H9 (cell line): ENCODE measurements at regions not wholly inside any gene's neighbourhood (a gene's known extent, or its start where the extent isn't known, plus 50 kb on each side); places are given as distances from the start of the nearest gene placed in this dataset.

Experiments
- DNase-seq: peaks from one replicate; pipeline ENCODE4 v3.0.0-alpha.2; 2017
- H2AFZ ChIP-seq: one replicate; pipeline ENCODE4 v1.6.1; 2013; ENCODE audit warnings: mild to moderate bottlenecking, low read length, control low read depth, moderate library complexity
- H2AK5ac ChIP-seq: 2 replicates; pipeline ENCODE4 v1.6.1; 2013; ENCODE audit warnings: low read length, control low read depth, mixed read lengths; ENCODE audit not compliant: insufficient read length
- H2BK120ac ChIP-seq: one replicate; pipeline ENCODE4 v1.6.1; 2013; ENCODE audit warnings: low read depth, mild to moderate bottlenecking, low read length, control low read depth, inconsistent platforms; ENCODE audit not compliant: poor library complexity, severe bottlenecking
- H2BK12ac ChIP-seq: 2 replicates; pipeline ENCODE4 v1.6.1; 2013; ENCODE audit warnings: low read length, control low read depth, mixed read lengths, low read depth; ENCODE audit not compliant: insufficient read length
- H2BK15ac ChIP-seq: 2 replicates; pipeline ENCODE4 v1.6.1; 2013; ENCODE audit warnings: low read depth, low read length, control low read depth
- H2BK20ac ChIP-seq: one replicate; pipeline ENCODE4 v1.6.1; 2013; ENCODE audit warnings: low read depth, mild to moderate bottlenecking, low read length, control low read depth, inconsistent platforms; ENCODE audit not compliant: poor library complexity, severe bottlenecking
- H2BK5ac ChIP-seq: 2 replicates; pipeline ENCODE4 v1.6.1; 2013; ENCODE audit warnings: low read length, control low read depth, mixed read lengths; ENCODE audit not compliant: insufficient read length
- H3K14ac ChIP-seq: 2 replicates; pipeline ENCODE4 v1.6.1; 2013; ENCODE audit warnings: low read length, control low read depth; ENCODE audit not compliant: insufficient read depth
- H3K18ac ChIP-seq: 2 replicates; pipeline ENCODE4 v1.6.1; 2013; ENCODE audit warnings: low read depth, mild to moderate bottlenecking, mixed read lengths, low read length, control low read depth; ENCODE audit not compliant: insufficient read length
- H3K23ac ChIP-seq: 2 replicates; pipeline ENCODE4 v1.6.1; 2013; ENCODE audit warnings: low read length, control low read depth, mixed read lengths, low read depth; ENCODE audit not compliant: insufficient read length
- H3K23me2 ChIP-seq: 2 replicates; pipeline ENCODE4 v1.6.1; 2013; ENCODE audit warnings: low read depth, mild to moderate bottlenecking, mixed read lengths, low read length, control low read depth; ENCODE audit not compliant: insufficient read length, poor library complexity, severe bottlenecking
- H3K27ac ChIP-seq: 2 replicates; pipeline ENCODE4 v1.5.1; 2013; ENCODE audit warnings: low read length, control low read depth, mixed read lengths, low read depth; ENCODE audit not compliant: insufficient read length
- H3K27me3 ChIP-seq: 2 replicates; pipeline ENCODE4 v1.6.1; 2013; ENCODE audit warnings: low read length, control low read depth, inconsistent platforms; ENCODE audit not compliant: insufficient read depth
- H3K4ac ChIP-seq: 2 replicates; pipeline ENCODE4 v1.6.1; 2013; ENCODE audit warnings: low read depth, mild to moderate bottlenecking, control low read depth, inconsistent platforms, low read length, moderate library complexity
- H3K4me1 ChIP-seq: 2 replicates; pipeline ENCODE4 v1.6.1; 2013; ENCODE audit warnings: low read length, control low read depth, inconsistent platforms; ENCODE audit not compliant: insufficient read depth
- H3K4me2 ChIP-seq: 2 replicates; pipeline ENCODE4 v1.6.1; 2013; ENCODE audit warnings: low read length, control low read depth, mixed read lengths; ENCODE audit not compliant: insufficient read length, insufficient read depth
- H3K56ac ChIP-seq: 2 replicates; pipeline ENCODE4 v1.6.1; 2013; ENCODE audit warnings: low read depth, mild to moderate bottlenecking, mixed read lengths, low read length, control low read depth; ENCODE audit not compliant: insufficient read length
- H3K79me1 ChIP-seq: 2 replicates; pipeline ENCODE4 v1.6.1; 2013; ENCODE audit warnings: low read depth, mild to moderate bottlenecking, moderate library complexity, low read length, control low read depth, inconsistent platforms; ENCODE audit not compliant: insufficient read depth, poor library complexity, severe bottlenecking
- H3K79me2 ChIP-seq: 2 replicates; pipeline ENCODE4 v1.6.1; 2013; ENCODE audit warnings: low read length, control low read depth, inconsistent platforms; ENCODE audit not compliant: insufficient read depth
- H3K9ac ChIP-seq: 2 replicates; pipeline ENCODE4 v1.6.1; 2013; ENCODE audit warnings: low read length, control low read depth, mixed read lengths; ENCODE audit not compliant: insufficient read length; ENCODE audit errors: extremely low read depth
- H3K9me3 ChIP-seq: one replicate; pipeline ENCODE4 v1.6.1; 2013; ENCODE audit warnings: low read depth, low read length, inconsistent platforms; ENCODE audit not compliant: control insufficient read depth
- H3T11ph ChIP-seq: one replicate; pipeline ENCODE4 v1.6.1; 2013; ENCODE audit warnings: mild to moderate bottlenecking, low read length, control low read depth, inconsistent platforms
- H4K20me1 ChIP-seq: one replicate; pipeline ENCODE4 v1.6.1; 2013; ENCODE audit not compliant: control insufficient read depth, insufficient read length, insufficient read depth
- H4K5ac ChIP-seq: 2 replicates; pipeline ENCODE4 v1.6.1; 2013; ENCODE audit warnings: low read depth, mild to moderate bottlenecking, mixed read lengths, low read length, control low read depth; ENCODE audit not compliant: insufficient read length
- H4K8ac ChIP-seq: replicated peaks from 2 replicates; pipeline ENCODE4 v1.6.1; 2013; ENCODE audit warnings: low read length, control low read depth, mixed read lengths, low read depth; ENCODE audit not compliant: insufficient read length
- H4K91ac ChIP-seq: 2 replicates; pipeline ENCODE4 v1.6.1; 2013; ENCODE audit warnings: low read depth, mild to moderate bottlenecking, moderate library complexity, mixed read lengths, low read length, control low read depth; ENCODE audit not compliant: insufficient read length
- H3K27ac Mint-ChIP-seq, 3 experiments: 2 replicates in 2 of 3; 3 replicates in 1 of 3; pipeline ENCODE4 v1.8.0; 2020 to 2021; ENCODE audit warnings: mixed read lengths in 3 of 3, mild to moderate bottlenecking in 1 of 3, moderate library complexity in 1 of 3
- H3K27me3 Mint-ChIP-seq: 2 replicates; pipeline ENCODE4 v1.8.0; 2021; ENCODE audit warnings: low read depth, mild to moderate bottlenecking, moderate library complexity, mixed read lengths
- H3K36me3 Mint-ChIP-seq, 3 experiments: 2 replicates in 2 of 3; 3 replicates in 1 of 3; pipeline ENCODE4 v1.8.0; 2020 to 2021; ENCODE audit warnings: low read depth in 3 of 3, mixed read lengths in 3 of 3; ENCODE audit not compliant: insufficient read depth in 1 of 3
- H3K4me1 Mint-ChIP-seq, 2 experiments: 2 replicates each; pipeline ENCODE4 v1.8.0; 2020; ENCODE audit warnings: mixed read lengths in 2 of 2
- H3K4me3 Mint-ChIP-seq, 2 experiments: 2 replicates in 1 of 2; 3 replicates in 1 of 2; pipeline ENCODE4 v1.8.0; 2020 to 2021; ENCODE audit warnings: mild to moderate bottlenecking in 2 of 2, mixed read lengths in 2 of 2, moderate library complexity in 1 of 2
- H3K9me3 Mint-ChIP-seq, 2 experiments: 2 replicates in 1 of 2; 3 replicates in 1 of 2; pipeline ENCODE4 v1.8.0; 2020; ENCODE audit warnings: mild to moderate bottlenecking in 2 of 2, mixed read lengths in 2 of 2, moderate library complexity in 1 of 2
- WGBS: extraction: QIAGEN DNeasy Blood & Tissue Kit; methylation state at CpG from one replicate; pipeline ENCODE4 v1.1.7; 2013; ENCODE audit warnings: missing lambda C conversion rate, low lambda C conversion rate, mixed read lengths; ENCODE audit not compliant: insufficient read length; ENCODE audit errors: extremely low coverage; 5-methylcytosine and 5-hydroxymethylcytosine counted together
- TF ChIP-seq, protein P1 (sequence below): fragments of 200-600 bp; sonication (generic); conservative IDR thresholded peaks from 3 replicates; pipeline ENCODE4 v1.8.0; 2021; ENCODE audit warnings: antibody characterized with exemption, mild to moderate bottlenecking

DNA sequence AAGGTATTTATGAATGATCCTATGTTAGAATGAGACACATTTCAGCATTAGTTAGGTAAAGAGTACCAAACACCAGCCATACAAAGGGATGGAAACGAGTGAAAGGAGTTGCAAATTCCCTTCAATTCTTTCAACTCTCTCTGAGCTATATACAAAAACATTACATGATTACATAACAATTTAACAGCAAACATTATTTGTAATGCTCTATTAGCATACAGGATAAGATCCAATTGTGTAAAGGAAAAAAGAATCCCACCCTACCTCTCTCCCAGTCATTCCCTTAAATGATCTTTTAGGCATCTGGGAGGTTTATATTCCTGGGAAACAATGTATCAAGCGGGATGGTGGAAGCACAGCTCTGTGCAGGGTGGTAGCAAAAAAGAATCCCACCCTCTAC, 117.9 kb downstream of the RHOU start:
- H3K23ac ChIP-seq: no peak overlapping the region
- no peak overlapping the region for H3T11ph ChIP-seq
- no peak overlapping the region for H4K8ac ChIP-seq
- H2BK15ac ChIP-seq: no peak overlapping the region
- no peak overlapping the region; a peak in 1 of 5 replicates for H3K4me3 Mint-ChIP-seq
- no peak overlapping the region for H3K9ac ChIP-seq
- H3K4me1 ChIP-seq: peaks cover 7% of the 10 kb centered on the region; the same call in 1 of the 2 replicates
- no peaks in the 10 kb centered on the region for H3K79me2 ChIP-seq
- no peak overlapping the region for H3K18ac ChIP-seq
- no peak overlapping the region for H2AFZ ChIP-seq
- no peaks in the 10 kb centered on the region for H3K9me3 ChIP-seq
- no peak overlapping the region for H3K14ac ChIP-seq
- H3K4ac ChIP-seq: no peak overlapping the region
- H3K79me1 ChIP-seq: no peaks in the 10 kb centered on the region
- no peak overlapping the region for H2BK20ac ChIP-seq
- TF ChIP-seq, protein P1, sequence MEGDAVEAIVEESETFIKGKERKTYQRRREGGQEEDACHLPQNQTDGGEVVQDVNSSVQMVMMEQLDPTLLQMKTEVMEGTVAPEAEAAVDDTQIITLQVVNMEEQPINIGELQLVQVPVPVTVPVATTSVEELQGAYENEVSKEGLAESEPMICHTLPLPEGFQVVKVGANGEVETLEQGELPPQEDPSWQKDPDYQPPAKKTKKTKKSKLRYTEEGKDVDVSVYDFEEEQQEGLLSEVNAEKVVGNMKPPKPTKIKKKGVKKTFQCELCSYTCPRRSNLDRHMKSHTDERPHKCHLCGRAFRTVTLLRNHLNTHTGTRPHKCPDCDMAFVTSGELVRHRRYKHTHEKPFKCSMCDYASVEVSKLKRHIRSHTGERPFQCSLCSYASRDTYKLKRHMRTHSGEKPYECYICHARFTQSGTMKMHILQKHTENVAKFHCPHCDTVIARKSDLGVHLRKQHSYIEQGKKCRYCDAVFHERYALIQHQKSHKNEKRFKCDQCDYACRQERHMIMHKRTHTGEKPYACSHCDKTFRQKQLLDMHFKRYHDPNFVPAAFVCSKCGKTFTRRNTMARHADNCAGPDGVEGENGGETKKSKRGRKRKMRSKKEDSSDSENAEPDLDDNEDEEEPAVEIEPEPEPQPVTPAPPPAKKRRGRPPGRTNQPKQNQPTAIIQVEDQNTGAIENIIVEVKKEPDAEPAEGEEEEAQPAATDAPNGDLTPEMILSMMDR: no peak
- no peak overlapping the region for H4K5ac ChIP-seq
- no peak overlapping the region for H3K56ac ChIP-seq
- no peak overlapping the region for H2AK5ac ChIP-seq
- peak overlapping the region in 1 of 3 experiments; percentile 32; a peak in 3 of 7 replicates for H3K27ac Mint-ChIP-seq
- H3K27ac ChIP-seq: no peak overlapping the region
- H4K91ac ChIP-seq: no peak overlapping the region
- H3K36me3 Mint-ChIP-seq: peaks cover 0 to 3% (median 2%) of the 10 kb centered on the region in 3 experiments; a peak in 5 of 7 replicates
- H4K20me1 ChIP-seq: no peaks in the 10 kb centered on the region
- no peaks in the 10 kb centered on the region for H3K27me3 Mint-ChIP-seq
- H3K4me1 Mint-ChIP-seq: peaks cover 52% of the 10 kb centered on the region in 2 experiments
- H3K27me3 ChIP-seq: no peaks in the 10 kb centered on the region
- H3K9me3 Mint-ChIP-seq: peaks cover 4% of the 10 kb centered on the region in 2 experiments; a peak in 4 of 5 replicates
- H3K4me2 ChIP-seq: no peak overlapping the region
- no peak overlapping the region for H2BK12ac ChIP-seq
- no peak for DNase-seq
- WGBS: no CpG with 5 or more reads among the region's 2 CpGs
- H2BK120ac ChIP-seq: no peak overlapping the region
- H2BK5ac ChIP-seq: no peak overlapping the region
- no peaks in the 10 kb centered on the region for H3K23me2 ChIP-seq
